ENCODE measurements at regions not wholly inside any gene's neighbourhood (a gene's known extent, or its start where the extent isn't known, plus 50 kb on each side); places are given as distances from the start of the nearest gene placed in this dataset.

DNA sequence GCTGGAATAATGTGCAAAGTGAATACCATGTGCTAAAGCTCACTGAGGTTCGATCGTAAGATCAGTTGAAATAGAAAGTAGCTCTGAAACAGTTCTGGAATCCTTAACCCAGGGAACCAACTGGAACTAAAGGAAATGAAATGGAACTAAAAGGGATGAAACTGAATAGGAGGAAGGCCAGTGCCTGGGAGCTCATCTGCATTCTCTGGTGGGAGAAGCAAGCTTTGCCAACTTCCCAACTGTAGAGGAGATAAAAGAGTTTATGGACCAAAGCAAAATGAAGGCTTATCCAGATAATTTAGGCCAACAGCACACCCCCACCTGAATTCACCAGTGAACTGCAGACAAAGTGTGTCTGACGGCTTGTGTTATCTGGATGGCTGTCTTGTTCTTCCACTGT, 188.6 kb upstream of the HABP2 start:
- Histone ChIP-seq H3K27ac (ENCODE audit: low read depth, low read length) (no peak overlapping the region), H3K36me3 (ENCODE audit: control insufficient read depth, insufficient read depth, low read length) (no peaks in the 10 kb centered on the region)

GRCh38 chr10:113368666-113369364, 184.0 kb upstream of the HABP2 start:
- no peak overlapping the region for H3K4me3 ChIP-seq (ENCODE audit: low read length)
- H3K9ac ChIP-seq (ENCODE audit: low read length): no peak overlapping the region
- H3K27me3 ChIP-seq (ENCODE audit: control insufficient read depth, insufficient read depth, low read length): no peaks in the 10 kb centered on the region
- H3K36me3 ChIP-seq (ENCODE audit: control insufficient read depth, insufficient read depth, low read length): no peaks in the 10 kb centered on the region
- H3K27ac ChIP-seq (ENCODE audit: low read depth, low read length): no peak overlapping the region
- H3K4me1 ChIP-seq (ENCODE audit: control insufficient read depth, insufficient read depth, low read length): no peaks in the 10 kb centered on the region

More for the DNA sequence above, 188.6 kb upstream of the HABP2 start:
- no peaks in the 10 kb centered on the region for H3K4me1 ChIP-seq (ENCODE audit: control insufficient read depth, insufficient read depth, low read length)
- no peaks in the 10 kb centered on the region for H3K27me3 ChIP-seq (ENCODE audit: control insufficient read depth, insufficient read depth, low read length)
- no peak overlapping the region for H3K4me3 ChIP-seq (ENCODE audit: low read length)
- no peak overlapping the region for H3K9ac ChIP-seq (ENCODE audit: low read length)

DNA sequence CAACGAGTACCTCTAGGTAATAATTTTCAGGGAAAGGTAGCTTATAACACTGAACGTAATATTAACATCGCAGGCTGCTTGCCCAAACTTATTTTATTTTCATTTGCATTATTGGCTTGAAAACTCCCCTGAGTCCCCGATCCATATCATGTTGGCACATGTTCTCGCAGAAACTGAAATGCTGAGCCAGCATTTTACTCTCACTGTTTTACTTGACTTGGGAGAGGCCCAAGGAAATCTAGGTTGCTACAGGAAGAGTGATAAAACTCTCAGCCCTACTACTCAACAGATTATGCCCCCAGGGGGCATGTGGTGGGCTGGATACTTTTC, 183.5 kb upstream of the HABP2 start:
- Histone ChIP-seq H3K36me3 (ENCODE audit: control insufficient read depth, insufficient read depth, low read length) (no peaks in the 10 kb centered on the region), H3K27me3 (ENCODE audit: control insufficient read depth, insufficient read depth, low read length) (no peaks in the 10 kb centered on the region), H3K9ac (ENCODE audit: low read length) (no peak overlapping the region), H3K4me1 (ENCODE audit: control insufficient read depth, insufficient read depth, low read length) (no peaks in the 10 kb centered on the region), H3K27ac (ENCODE audit: low read depth, low read length) (no peak overlapping the region), H3K4me3 (ENCODE audit: low read length) (no peak overlapping the region)

GRCh38 chr10:113376428-113376827, 176.4 kb upstream of the HABP2 start:
- H3K36me3 ChIP-seq (ENCODE audit: control insufficient read depth, insufficient read depth, low read length): no peaks in the 10 kb centered on the region
- H3K27ac ChIP-seq (ENCODE audit: low read depth, low read length): no peak overlapping the region
- no peak overlapping the region for H3K4me3 ChIP-seq (ENCODE audit: low read length)
- no peaks in the 10 kb centered on the region for H3K4me1 ChIP-seq (ENCODE audit: control insufficient read depth, insufficient read depth, low read length)
- H3K27me3 ChIP-seq (ENCODE audit: control insufficient read depth, insufficient read depth, low read length): no peaks in the 10 kb centered on the region
- H3K9ac ChIP-seq (ENCODE audit: low read length): no peak overlapping the region

- peaks cover 12% of the 10 kb centered on the region for H3K4me1 ChIP-seq (ENCODE audit: control insufficient read depth, insufficient read depth, low read length)
- H3K36me3 ChIP-seq (ENCODE audit: control insufficient read depth, insufficient read depth, low read length): no peaks in the 10 kb centered on the region
- no peak overlapping the region for H3K9ac ChIP-seq (ENCODE audit: low read length)
- no peaks in the 10 kb centered on the region for H3K27me3 ChIP-seq (ENCODE audit: control insufficient read depth, insufficient read depth, low read length)
- no peak overlapping the region for H3K27ac ChIP-seq (ENCODE audit: low read depth, low read length)
- no peak overlapping the region for H3K4me3 ChIP-seq (ENCODE audit: low read length)
Observed at GRCh38 chr10:113379091-113379490, 173.8 kb upstream of the HABP2 start.

GRCh38 chr10:113381416-113381815, 171.4 kb upstream of the HABP2 start:
- Histone ChIP-seq H3K4me3 (ENCODE audit: low read length) (no peak overlapping the region), H3K9ac (ENCODE audit: low read length) (no peak overlapping the region), H3K27ac (ENCODE audit: low read depth, low read length) (no peak overlapping the region), H3K4me1 (ENCODE audit: control insufficient read depth, insufficient read depth, low read length) (peaks cover 19% of the 10 kb centered on the region), H3K27me3 (ENCODE audit: control insufficient read depth, insufficient read depth, low read length) (no peaks in the 10 kb centered on the region), H3K36me3 (ENCODE audit: control insufficient read depth, insufficient read depth, low read length) (no peaks in the 10 kb centered on the region)

DNA sequence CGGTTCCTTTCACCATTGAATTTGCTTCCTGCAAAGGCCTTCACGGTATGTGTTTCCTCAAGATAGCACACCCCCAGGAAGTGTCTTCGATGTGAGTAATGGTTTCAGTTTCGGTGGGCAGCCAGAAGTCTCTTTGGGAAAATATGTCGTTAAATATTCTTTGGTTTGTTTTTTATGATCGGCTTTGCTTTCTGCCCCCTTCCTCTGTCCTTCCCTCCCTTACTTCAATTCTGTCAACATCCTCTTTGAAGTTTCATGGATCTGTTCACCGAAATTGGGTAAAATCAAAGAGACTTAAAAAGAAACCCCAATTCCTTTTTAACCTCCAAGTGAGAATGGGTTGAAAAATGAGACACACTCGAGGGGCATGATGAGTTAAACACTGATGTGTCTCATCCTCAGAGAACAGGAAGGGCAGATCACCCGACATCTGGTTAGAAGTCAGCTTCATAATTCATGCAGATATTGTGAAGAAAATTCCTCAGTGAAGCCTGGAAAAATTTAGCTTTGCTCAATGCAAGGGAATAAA, 170.8 kb upstream of the HABP2 start:
- peak overlapping the region; percentile 5 for H3K4me3 ChIP-seq (ENCODE audit: low read length)
- H3K36me3 ChIP-seq (ENCODE audit: control insufficient read depth, insufficient read depth, low read length): no peaks in the 10 kb centered on the region
- no peak overlapping the region for H3K27ac ChIP-seq (ENCODE audit: low read depth, low read length)
- H3K27me3 ChIP-seq (ENCODE audit: control insufficient read depth, insufficient read depth, low read length): no peaks in the 10 kb centered on the region
- H3K9ac ChIP-seq (ENCODE audit: low read length): no peak overlapping the region
- peaks cover 19% of the 10 kb centered on the region for H3K4me1 ChIP-seq (ENCODE audit: control insufficient read depth, insufficient read depth, low read length)

- H3K4me1 ChIP-seq (ENCODE audit: control insufficient read depth, insufficient read depth, low read length): peaks cover 19% of the 10 kb centered on the region
- no peak overlapping the region for H3K9ac ChIP-seq (ENCODE audit: low read length)
- H3K4me3 ChIP-seq (ENCODE audit: low read length): no peak overlapping the region
- H3K27ac ChIP-seq (ENCODE audit: low read depth, low read length): no peak overlapping the region
- no peaks in the 10 kb centered on the region for H3K27me3 ChIP-seq (ENCODE audit: control insufficient read depth, insufficient read depth, low read length)
- H3K36me3 ChIP-seq (ENCODE audit: control insufficient read depth, insufficient read depth, low read length): no peaks in the 10 kb centered on the region
Observed at GRCh38 chr10:113382691-113383090, 170.2 kb upstream of the HABP2 start.

DNA sequence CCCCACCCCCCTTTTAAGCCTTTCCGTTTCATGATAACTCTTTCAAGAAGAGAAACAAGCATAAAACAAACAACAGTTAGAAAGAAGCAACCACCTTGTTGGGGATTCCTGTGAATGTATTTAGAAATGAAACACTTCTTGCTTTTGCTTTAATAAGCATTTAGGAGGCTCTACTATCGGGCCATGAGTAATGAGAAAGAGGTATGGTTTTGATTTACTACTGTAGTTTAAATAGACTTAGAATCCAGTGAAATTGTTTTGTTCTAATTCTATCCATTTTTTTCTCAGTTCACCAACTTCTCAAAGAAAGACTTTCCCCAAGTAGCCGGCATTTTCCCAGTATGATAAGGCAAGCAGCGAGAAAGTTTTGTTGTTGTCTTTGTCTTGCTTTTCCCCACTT, 168.7 kb upstream of the HABP2 start:
- H3K27ac ChIP-seq (ENCODE audit: low read depth, low read length): peak overlapping the region; percentile 6
- H3K27me3 ChIP-seq (ENCODE audit: control insufficient read depth, insufficient read depth, low read length): no peaks in the 10 kb centered on the region
- H3K4me3 ChIP-seq (ENCODE audit: low read length): no peak overlapping the region

GRCh38 chr10:113385021-113385999, 167.5 kb upstream of the HABP2 start:
- H3K4me3 ChIP-seq (ENCODE audit: low read length): no peak overlapping the region
- H3K27me3 ChIP-seq (ENCODE audit: control insufficient read depth, insufficient read depth, low read length): no peaks in the 10 kb centered on the region
- H3K9ac ChIP-seq (ENCODE audit: low read length): no peak overlapping the region
- H3K36me3 ChIP-seq (ENCODE audit: control insufficient read depth, insufficient read depth, low read length): no peaks in the 10 kb centered on the region
- H3K4me1 ChIP-seq (ENCODE audit: control insufficient read depth, insufficient read depth, low read length): peaks cover 19% of the 10 kb centered on the region
- no peak overlapping the region for H3K27ac ChIP-seq (ENCODE audit: low read depth, low read length)

More for the DNA sequence above, 168.7 kb upstream of the HABP2 start:
- no peaks in the 10 kb centered on the region for H3K36me3 ChIP-seq (ENCODE audit: control insufficient read depth, insufficient read depth, low read length)
- H3K9ac ChIP-seq (ENCODE audit: low read length): no peak overlapping the region
- H3K4me1 ChIP-seq (ENCODE audit: control insufficient read depth, insufficient read depth, low read length): peaks cover 19% of the 10 kb centered on the region

DNA sequence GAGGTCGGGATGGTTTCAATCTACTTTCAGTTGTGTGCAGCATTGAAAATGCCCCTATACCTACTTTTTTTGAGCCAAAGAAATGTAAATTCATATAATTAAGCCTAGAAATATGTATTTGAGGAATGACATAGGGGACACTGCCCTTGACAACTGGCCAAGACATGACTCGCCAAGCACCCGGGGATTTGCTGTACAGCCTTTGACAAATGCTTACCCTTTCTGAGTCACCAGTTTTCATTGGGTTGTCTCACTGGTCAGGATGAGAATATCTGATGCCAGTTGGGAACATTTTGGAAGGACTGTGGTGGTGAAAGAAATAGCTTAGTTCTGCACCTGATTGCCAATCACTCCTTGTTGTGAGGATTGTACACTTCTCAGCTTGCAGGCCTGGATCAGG, 166.8 kb upstream of the HABP2 start:
- no peaks in the 10 kb centered on the region for H3K36me3 ChIP-seq (ENCODE audit: control insufficient read depth, insufficient read depth, low read length)
- no peaks in the 10 kb centered on the region for H3K27me3 ChIP-seq (ENCODE audit: control insufficient read depth, insufficient read depth, low read length)
- peaks cover 19% of the 10 kb centered on the region for H3K4me1 ChIP-seq (ENCODE audit: control insufficient read depth, insufficient read depth, low read length)
- no peak overlapping the region for H3K27ac ChIP-seq (ENCODE audit: low read depth, low read length)
- no peak overlapping the region for H3K9ac ChIP-seq (ENCODE audit: low read length)
- H3K4me3 ChIP-seq (ENCODE audit: low read length): no peak overlapping the region

DNA sequence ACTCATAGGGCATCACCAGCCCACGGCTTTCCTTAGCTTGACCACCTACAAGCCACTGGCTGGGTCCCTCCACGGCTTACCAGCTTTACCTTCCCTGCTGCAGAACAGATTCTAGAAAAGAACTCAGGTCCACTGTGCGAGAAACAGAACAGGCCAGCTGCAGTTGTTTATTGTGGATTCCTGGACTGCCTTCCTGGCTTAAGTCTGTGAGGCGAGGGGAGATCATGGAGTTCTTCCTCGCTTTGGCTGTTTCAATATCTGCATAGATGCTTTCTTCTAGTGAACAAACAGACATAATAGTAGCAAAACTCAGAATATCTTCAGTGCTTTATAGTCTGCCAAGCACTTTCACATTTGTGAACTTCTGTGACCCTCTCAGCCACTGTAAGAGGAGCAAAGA, 162.9 kb upstream of the HABP2 start:
- peaks cover 1% of the 10 kb centered on the region for H3K4me1 ChIP-seq (ENCODE audit: control insufficient read depth, insufficient read depth, low read length)
- no peak overlapping the region for H3K27ac ChIP-seq (ENCODE audit: low read depth, low read length)
- no peak overlapping the region for H3K4me3 ChIP-seq (ENCODE audit: low read length)
- no peaks in the 10 kb centered on the region for H3K36me3 ChIP-seq (ENCODE audit: control insufficient read depth, insufficient read depth, low read length)
- no peaks in the 10 kb centered on the region for H3K27me3 ChIP-seq (ENCODE audit: control insufficient read depth, insufficient read depth, low read length)
- H3K9ac ChIP-seq (ENCODE audit: low read length): no peak overlapping the region

Measured in rectal smooth muscle tissue (tissue), 1 donor.